Activated CD4-positive, alpha-beta T cell treated with anti-CD3 and anti-CD28 coated beads, Interleukin-2, amount 50 U/mL, for 1 hour (primary cell): ENCODE measurements at regions not wholly inside any gene's neighbourhood (a gene's known extent, or its start where the extent isn't known, plus 50 kb on each side); places are given as distances from the start of the nearest gene placed in this dataset.
"Not testable (repeated sequence)": the region's sequence is repeated elsewhere in the genome, so short reads cannot be mapped to it uniquely, and the experiment has no call there.

Source experiments
- DNase-seq: peaks from one replicate; pipeline ENCODE4 v3.0.0-alpha.2; 2020

GRCh38 chr13:59391696-59392095 is 772.0 kb downstream of the DIAPH3 start:
- DNase-seq: peak; percentile 29

- DNase-seq: no peak
These were observed 771.4 kb downstream of the DIAPH3 start for GRCh38 chr13:59392328-59392727.

- DNase-seq: no peak
These were observed 769.2 kb downstream of the DIAPH3 start for GRCh38 chr13:59394496-59394895.

- no peak for DNase-seq
These were observed 765.6 kb downstream of the DIAPH3 start for GRCh38 chr13:59398127-59398526.

GRCh38 chr13:59398661-59399060 is 765.1 kb downstream of the DIAPH3 start:
- no peak for DNase-seq

- DNase-seq: no peak
These were observed 764.2 kb downstream of the DIAPH3 start for GRCh38 chr13:59399513-59399912.

GRCh38 chr13:59404331-59404730 is 759.4 kb downstream of the DIAPH3 start:
- no peak for DNase-seq

- not testable (repeated sequence) for DNase-seq
These were observed 756.5 kb downstream of the DIAPH3 start for GRCh38 chr13:59407251-59407650.

- DNase-seq: no peak
These were observed 755.0 kb downstream of the DIAPH3 start for GRCh38 chr13:59408738-59409137.

- no peak for DNase-seq
These were observed 754.5 kb downstream of the DIAPH3 start for GRCh38 chr13:59409211-59409610.

GRCh38 chr13:59409634-59410200 is 754.0 kb downstream of the DIAPH3 start:
- no peak for DNase-seq

GRCh38 chr13:59413126-59413525 is 750.6 kb downstream of the DIAPH3 start:
- DNase-seq: no peak

GRCh38 chr13:59414006-59414405 is 749.7 kb downstream of the DIAPH3 start:
- no peak for DNase-seq

GRCh38 chr13:59415498-59415897 is 748.2 kb downstream of the DIAPH3 start:
- DNase-seq: no peak

GRCh38 chr13:59416561-59416960 is 747.2 kb downstream of the DIAPH3 start:
- no peak for DNase-seq

- DNase-seq: no peak
These were observed 741.1 kb downstream of the DIAPH3 start for GRCh38 chr13:59422646-59423045.

- no peak for DNase-seq
These were observed 739.9 kb downstream of the DIAPH3 start for GRCh38 chr13:59423708-59424340.

GRCh38 chr13:59424661-59425060 is 739.1 kb downstream of the DIAPH3 start:
- no peak for DNase-seq

- no peak for DNase-seq
These were observed 738.5 kb downstream of the DIAPH3 start for GRCh38 chr13:59425211-59425741.

- no peak for DNase-seq
These were observed 728.7 kb downstream of the DIAPH3 start for GRCh38 chr13:59435024-59435423.

GRCh38 chr13:59437544-59438301 is 726.0 kb downstream of the DIAPH3 start:
- DNase-seq: no peak

- DNase-seq: no peak
These were observed 723.8 kb downstream of the DIAPH3 start for GRCh38 chr13:59439776-59440428.

- DNase-seq: not testable (repeated sequence)
These were observed 722.7 kb downstream of the DIAPH3 start for GRCh38 chr13:59441068-59441467.
